H1 (cell line): ENCODE measurements at regions not wholly inside any gene's neighbourhood (a gene's known extent, or its start where the extent isn't known, plus 50 kb on each side); places are given as distances from the start of the nearest gene placed in this dataset.

ENCODE experiments used
- CTCF ChIA-PET: fragments of 300-600 bp; sonication (Branson Sonifier 250); formaldehyde crosslinking; loops from one replicate; lab custom pipeline; 2021; ENCODE audit not compliant: partially characterized antibody; lab: Charles Lee
- POLR2A ChIA-PET: fragments of 300-600 bp; sonication (Branson Sonifier 250); formaldehyde crosslinking; loops from one replicate; lab custom pipeline; 2021; ENCODE audit warnings: inconsistent platforms; ENCODE audit not compliant: partially characterized antibody; lab: Charles Lee
- DNase-seq, 2 experiments: peaks; one replicate each; pipeline versions ENCODE4 v3.0.0 to v3.0.0-alpha.2; 2010 to 2022; ENCODE audit warnings: low spot score in 2 of 2, low read depth in 1 of 2, mixed read lengths in 1 of 2
- FAIRE-seq: peaks from 2 replicates; lab custom pipeline; 2011; peaks lifted over from hg19 to GRCh38; lab: Jason Lieb, UNC
- H2AFZ ChIP-seq: 2 replicates; pipeline ENCODE4 v1.8.1; 2012; ENCODE audit warnings: low read length, inconsistent platforms
- H2AK5ac ChIP-seq: 2 replicates; pipeline ENCODE4 v1.6.1; 2013; ENCODE audit warnings: low read depth, low read length
- H2BK120ac ChIP-seq: replicated peaks from 2 replicates; pipeline ENCODE3; 2013; ENCODE audit warnings: low read depth, low read length, inconsistent platforms
- H2BK12ac ChIP-seq: 2 replicates; pipeline ENCODE4 v1.6.1; 2013; ENCODE audit warnings: low read depth, low read length
- H2BK15ac ChIP-seq: 2 replicates; pipeline ENCODE4 v1.6.1; 2013; ENCODE audit warnings: low read length
- H2BK20ac ChIP-seq: 2 replicates; pipeline ENCODE4 v1.6.1; 2013; ENCODE audit warnings: low read length
- H2BK5ac ChIP-seq: 2 replicates; pipeline ENCODE4 v1.6.1; 2013; ENCODE audit warnings: low read depth, low read length
- H3K14ac ChIP-seq: 2 replicates; pipeline ENCODE4 v1.6.1; 2013; ENCODE audit warnings: inconsistent platforms; ENCODE audit not compliant: insufficient read length
- H3K18ac ChIP-seq: 2 replicates; pipeline ENCODE4 v1.6.1; 2013; ENCODE audit warnings: low read length; ENCODE audit errors: extremely low read depth
- H3K23ac ChIP-seq: 2 replicates; pipeline ENCODE4 v1.6.1; 2013; ENCODE audit warnings: inconsistent platforms; ENCODE audit not compliant: insufficient read length
- H3K23me2 ChIP-seq: 2 replicates; pipeline ENCODE4 v1.6.1; 2013; ENCODE audit warnings: low read depth, low read length
- H3K27ac ChIP-seq: 2 replicates; pipeline ENCODE4 v1.6.1; 2011; ENCODE audit warnings: low read depth, low read length, inconsistent platforms
- H3K27me3 ChIP-seq, 4 experiments: replicated peaks in 1 of 4; 1 replicate in 1 of 4; 2 replicates in 3 of 4; pipeline versions ENCODE4 v1.6.1 to v1.8.1; 2011 to 2013; ENCODE audit warnings: low read length in 3 of 4, mild to moderate bottlenecking in 3 of 4, inconsistent platforms in 2 of 4, mixed read lengths in 2 of 4, moderate library complexity in 1 of 4; ENCODE audit not compliant: control insufficient read depth in 3 of 4, insufficient read depth in 3 of 4; ENCODE audit errors: extremely low read depth in 1 of 4
- H3K36me3 ChIP-seq, 4 experiments: 2 replicates each; pipeline versions ENCODE4 v1.6.1 to v1.8.1; 2011 to 2013; ENCODE audit warnings: mild to moderate bottlenecking in 4 of 4, low read length in 3 of 4, moderate library complexity in 2 of 4, control low read depth in 1 of 4, inconsistent platforms in 1 of 4; ENCODE audit not compliant: insufficient read depth in 4 of 4, control insufficient read depth in 2 of 4
- H3K4ac ChIP-seq: replicated peaks from 2 replicates; pipeline ENCODE3; 2013; ENCODE audit warnings: low read length, low read depth, mixed read lengths, inconsistent platforms; ENCODE audit not compliant: insufficient read length
- H3K4me1 ChIP-seq, 4 experiments: replicated peaks in 1 of 4; 1 replicate in 1 of 4; 2 replicates in 3 of 4; pipeline versions ENCODE4 v1.6.1 to v1.8.1; 2011 to 2013; ENCODE audit warnings: low read length in 3 of 4, inconsistent platforms in 2 of 4, mixed read lengths in 1 of 4; ENCODE audit not compliant: insufficient read depth in 4 of 4, control insufficient read depth in 3 of 4
- H3K4me2 ChIP-seq, 2 experiments: 2 replicates each; pipeline versions ENCODE4 v1.6.1 to v1.8.1; 2011 to 2013; ENCODE audit warnings: low read depth in 2 of 2, low read length in 2 of 2, control low read depth in 1 of 2, inconsistent platforms in 1 of 2, mild to moderate bottlenecking in 1 of 2; ENCODE audit not compliant: insufficient read depth in 1 of 2
- H3K4me3 ChIP-seq, 4 experiments: fragments of 200-600, 300-600 bp in 1 of 4; sonication (generic), shearing (Covaris generic), sonication (Bioruptor Twin) in 1 of 4; 2 replicates each; pipeline versions ENCODE4 v1.5.1 to v1.8.1; 2011 to 2016; ENCODE audit warnings: low read length in 4 of 4, low read depth in 3 of 4, control low read depth in 2 of 4, inconsistent platforms in 2 of 4, mild to moderate bottlenecking in 2 of 4, mixed read lengths in 1 of 4, moderate library complexity in 1 of 4; ENCODE audit not compliant: insufficient read depth in 2 of 4; ENCODE audit errors: extremely low read depth in 1 of 4
- H3K56ac ChIP-seq: replicated peaks from 2 replicates; pipeline ENCODE3; 2013; ENCODE audit warnings: low read depth, mild to moderate bottlenecking, mixed read lengths, low read length, inconsistent platforms; ENCODE audit not compliant: insufficient read length
- H3K79me1 ChIP-seq: 2 replicates; pipeline ENCODE4 v1.6.1; 2013; ENCODE audit warnings: low read depth, low read length, control low read depth
- H3K79me2 ChIP-seq, 2 experiments: 2 replicates each; pipeline versions ENCODE4 v1.6.1 to v1.8.1; 2012 to 2013; ENCODE audit warnings: low read length in 2 of 2, mild to moderate bottlenecking in 2 of 2, inconsistent platforms in 1 of 2; ENCODE audit not compliant: insufficient read depth in 2 of 2, control insufficient read depth in 1 of 2
- H3K9ac ChIP-seq, 4 experiments: replicated peaks in 1 of 4; 1 replicate in 1 of 4; 2 replicates in 3 of 4; pipeline versions ENCODE4 v1.6.1 to v1.8.1; 2011 to 2013; ENCODE audit warnings: low read depth in 3 of 4, low read length in 3 of 4, control low read depth in 2 of 4, mild to moderate bottlenecking in 2 of 4, moderate library complexity in 2 of 4, inconsistent platforms in 1 of 4; ENCODE audit errors: extremely low read depth in 1 of 4
- H3K9me3 ChIP-seq, 2 experiments: 2 replicates each; pipeline versions ENCODE4 v1.6.1 to v1.8.1; 2012 to 2013; ENCODE audit warnings: mild to moderate bottlenecking in 2 of 2, moderate library complexity in 2 of 2, control low read depth in 1 of 2, inconsistent platforms in 1 of 2, low read depth in 1 of 2, low read length in 1 of 2, mixed read lengths in 1 of 2; ENCODE audit not compliant: insufficient read depth in 2 of 2
- H4K20me1 ChIP-seq, 2 experiments: replicated peaks in 1 of 2; 2 replicates each; pipeline versions ENCODE3 to v1.8.1; 2011 to 2013; ENCODE audit warnings: inconsistent platforms in 2 of 2, low read length in 2 of 2, mild to moderate bottlenecking in 1 of 2; ENCODE audit not compliant: insufficient read depth in 2 of 2, control insufficient read depth in 1 of 2
- H4K5ac ChIP-seq: 2 replicates; pipeline ENCODE4 v1.6.1; 2013; ENCODE audit warnings: low read length, low read depth, mixed read lengths, inconsistent platforms; ENCODE audit not compliant: insufficient read length
- H4K8ac ChIP-seq: 2 replicates; pipeline ENCODE4 v1.8.0; 2013; ENCODE audit warnings: mild to moderate bottlenecking, moderate library complexity, low read length, inconsistent platforms; ENCODE audit not compliant: insufficient read depth; ENCODE audit errors: extremely low read depth
- H4K91ac ChIP-seq: replicated peaks from 2 replicates; pipeline ENCODE3; 2013; ENCODE audit warnings: low read length, mixed read lengths, inconsistent platforms; ENCODE audit not compliant: insufficient read length
- EGR1 ChIP-seq: IDR thresholded peaks from 2 replicates; pipeline ENCODE4 v1.6.1; 2011; ENCODE audit warnings: low read depth, low read length, borderline replicate concordance
- GTF2F1 ChIP-seq: IDR thresholded peaks from 2 replicates; pipeline ENCODE4 v1.6.1; 2012; ENCODE audit warnings: low read depth, low read length, improper control_type of control experiment, borderline replicate concordance
- WGBS, 2 experiments: shearing (Covaris generic) in 1 of 2; methylation state at CpG; one replicate each; pipeline versions ENCODE4 v1.1.6 to v1.1.7; 2013 to 2015; ENCODE audit warnings: low lambda C conversion rate in 2 of 2, mixed read lengths in 2 of 2, inconsistent platforms in 1 of 2, low coverage in 1 of 2, missing lambda C conversion rate in 1 of 2; ENCODE audit not compliant: insufficient replicate concordance in 2 of 2, insufficient coverage in 1 of 2, insufficient read length in 1 of 2; ENCODE audit errors: extremely low coverage in 1 of 2, missing lambda C conversion rate in 1 of 2; 5-methylcytosine and 5-hydroxymethylcytosine counted together

DNA sequence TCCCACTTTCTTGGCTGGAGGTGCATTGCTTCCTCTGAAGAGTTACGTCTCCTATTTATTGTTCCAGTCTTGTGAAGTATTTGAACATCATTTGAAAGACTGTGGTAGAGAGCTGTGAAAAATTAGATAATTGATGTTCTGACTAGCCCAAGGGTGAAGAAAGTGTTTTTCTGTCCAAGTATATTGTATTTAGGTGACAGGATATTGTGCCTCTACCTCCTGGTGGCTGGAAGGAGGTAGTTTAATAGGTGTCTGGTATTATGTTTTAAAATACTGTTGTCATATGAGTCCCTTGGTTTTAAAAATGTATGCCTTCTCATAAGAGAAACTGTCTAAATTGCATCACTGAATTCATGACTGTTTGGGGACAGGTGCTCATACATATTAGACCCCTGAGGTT lies 226.0 kb downstream of the SPRY1 start:
- Histone ChIP-seq H2BK120ac (no peak overlapping the region), H3K9me3 (no peaks in the 10 kb centered on the region), H3K79me2 (no peaks in the 10 kb centered on the region), H3K4me3 (no peak overlapping the region), H3K23me2 (no peaks in the 10 kb centered on the region), H3K23ac (no peak overlapping the region), H3K9ac (no peak overlapping the region), H3K4me1 (no peaks in the 10 kb centered on the region), H2AK5ac (no peak overlapping the region), H3K27ac (no peak overlapping the region), H4K8ac (no peak overlapping the region), H3K36me3 (no peaks in the 10 kb centered on the region), H2AFZ (no peak overlapping the region), H3K18ac (no peak overlapping the region), H4K5ac (no peak overlapping the region), H2BK12ac (no peak overlapping the region), H2BK15ac (no peak overlapping the region), H2BK20ac (no peak overlapping the region), H4K91ac (no peak overlapping the region), H3K4me2 (no peak overlapping the region), H3K14ac (no peak overlapping the region), H3K4ac (no peak overlapping the region), H3K27me3 (no peaks in the 10 kb centered on the region), H3K79me1 (no peaks in the 10 kb centered on the region), H4K20me1 (no peaks in the 10 kb centered on the region), H3K56ac (no peak overlapping the region), H2BK5ac (no peak overlapping the region)
- no peak for DNase-seq
- no peak for FAIRE-seq
- ChIA-PET POLR2A (no interaction called here), CTCF (interaction anchor here (1.5 kb wide), 1 partner anchor 38 kb away, joined by 4 read pairs; no protein-coding TSS in a partner anchor)
- 90% methylated on average over 1 of the region's 1 CpG; no CpG with 5 or more reads in 1 of the 2 experiments for WGBS, 2 experiments
- no peak for TF ChIP-seq GTF2F1
- no peak for TF ChIP-seq EGR1
